Prostate gland (tissue), 2 donors: ENCODE measurements at regions not wholly inside any gene's neighbourhood (a gene's known extent, or its start where the extent isn't known, plus 50 kb on each side); places are given as distances from the start of the nearest gene placed in this dataset.

Experiments
- DNase-seq: peaks from one replicate; pipeline ENCODE4 v3.0.0-alpha.2; 2019; ENCODE audit warnings: low spot score
- H3K27ac ChIP-seq, 2 donors: fragments of 200-600 bp; sonication (generic); 2 replicates each; pipeline ENCODE4 v1.5.1; 2017 to 2019
- H3K27me3 ChIP-seq: fragments of 200-600 bp; sonication (generic); replicated peaks from 2 replicates; pipeline ENCODE4 v1.5.1; 2019; ENCODE audit not compliant: insufficient read depth
- H3K36me3 ChIP-seq, 2 donors: fragments of 200-600 bp; sonication (generic); 1 replicate in 1 of 2; 2 replicates in 1 of 2; pipeline versions ENCODE4 v1.5.1 to v1.8.1; 2017 to 2019
- H3K4me1 ChIP-seq: fragments of 200-600 bp; sonication (generic); replicated peaks from 2 replicates; pipeline ENCODE4 v1.5.1; 2019
- H3K4me3 ChIP-seq, 2 donors: fragments of 200-600 bp; sonication (generic); 2 replicates each; pipeline ENCODE4 v1.5.1; 2017 to 2019
- H3K9me3 ChIP-seq: fragments of 200-600 bp; sonication (generic); 2 replicates; pipeline ENCODE4 v1.5.1; 2017
- POLR2A ChIP-seq: fragments of 450-650 bp; IDR thresholded peaks from one replicate; pipeline ENCODE4 v1.6.1; 2016; ENCODE audit warnings: antibody characterized with exemption, mild to moderate bottlenecking
- POLR2AphosphoS5 ChIP-seq: sonication (generic); formaldehyde crosslinking; IDR thresholded peaks from one replicate; pipeline ENCODE4 v1.6.1; 2017; ENCODE audit warnings: antibody characterized with exemption
- WGBS: methylation state at CpG from one replicate; pipeline ENCODE4 v1.1.5; 2018; 5-methylcytosine and 5-hydroxymethylcytosine counted together
- intact Hi-C: fragments of 100-400 bp; cut with DNase I; formaldehyde crosslinking; loops from one replicate; pipeline ENCODE4 v1.14.2; 2022
- TF ChIP-seq, protein P1 (sequence below), 4 experiments: fragments of 200-600 bp in 2 of 4; fragments of 450-650 bp in 2 of 4; sonication (generic) in 2 of 4; IDR thresholded peaks; 1 replicate in 3 of 4; 2 replicates in 1 of 4; pipeline ENCODE4 v1.5.1; 2016 to 2019; ENCODE audit warnings: antibody characterized with exemption in 4 of 4, mild to moderate bottlenecking in 2 of 4, moderate library complexity in 2 of 4

DNA sequence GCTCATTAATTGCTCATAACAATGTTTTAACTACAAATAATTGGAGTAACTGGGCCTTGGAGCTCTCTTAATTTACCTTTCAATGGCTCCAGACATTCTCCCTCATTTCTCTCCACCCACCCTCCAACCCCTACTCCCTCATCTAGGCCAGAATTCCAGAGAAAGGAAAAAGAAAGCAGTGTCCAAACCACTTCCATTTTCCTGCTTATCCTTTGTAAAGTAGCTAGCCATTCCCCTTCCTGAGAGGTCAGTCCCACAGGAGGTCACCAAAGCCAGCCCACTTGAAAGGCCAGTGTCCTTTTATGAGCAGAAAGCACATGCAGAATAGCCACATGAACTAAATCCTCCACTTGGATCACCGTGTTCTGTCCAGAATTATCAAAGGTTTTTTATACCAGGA lies 404.8 kb upstream of the FAT3 start:
- no peaks in the 10 kb centered on the region for H3K27me3 ChIP-seq
- H3K27ac ChIP-seq: no peak overlapping the region
- TF ChIP-seq, protein P1, sequence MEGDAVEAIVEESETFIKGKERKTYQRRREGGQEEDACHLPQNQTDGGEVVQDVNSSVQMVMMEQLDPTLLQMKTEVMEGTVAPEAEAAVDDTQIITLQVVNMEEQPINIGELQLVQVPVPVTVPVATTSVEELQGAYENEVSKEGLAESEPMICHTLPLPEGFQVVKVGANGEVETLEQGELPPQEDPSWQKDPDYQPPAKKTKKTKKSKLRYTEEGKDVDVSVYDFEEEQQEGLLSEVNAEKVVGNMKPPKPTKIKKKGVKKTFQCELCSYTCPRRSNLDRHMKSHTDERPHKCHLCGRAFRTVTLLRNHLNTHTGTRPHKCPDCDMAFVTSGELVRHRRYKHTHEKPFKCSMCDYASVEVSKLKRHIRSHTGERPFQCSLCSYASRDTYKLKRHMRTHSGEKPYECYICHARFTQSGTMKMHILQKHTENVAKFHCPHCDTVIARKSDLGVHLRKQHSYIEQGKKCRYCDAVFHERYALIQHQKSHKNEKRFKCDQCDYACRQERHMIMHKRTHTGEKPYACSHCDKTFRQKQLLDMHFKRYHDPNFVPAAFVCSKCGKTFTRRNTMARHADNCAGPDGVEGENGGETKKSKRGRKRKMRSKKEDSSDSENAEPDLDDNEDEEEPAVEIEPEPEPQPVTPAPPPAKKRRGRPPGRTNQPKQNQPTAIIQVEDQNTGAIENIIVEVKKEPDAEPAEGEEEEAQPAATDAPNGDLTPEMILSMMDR (IDR thresholded peaks at IDR 0.05): no peak
- TF ChIP-seq POLR2A (no peak), POLR2AphosphoS5 (no peak)
- WGBS: 56% methylated on average over 1 of the region's 1 CpG
- H3K36me3 ChIP-seq: no peaks in the 10 kb centered on the region
- DNase-seq: no peak
- intact Hi-C loops: no loop called here
- no peaks in the 10 kb centered on the region for H3K4me1 ChIP-seq
- H3K4me3 ChIP-seq: no peak overlapping the region
- H3K9me3 ChIP-seq: no peaks in the 10 kb centered on the region

DNA sequence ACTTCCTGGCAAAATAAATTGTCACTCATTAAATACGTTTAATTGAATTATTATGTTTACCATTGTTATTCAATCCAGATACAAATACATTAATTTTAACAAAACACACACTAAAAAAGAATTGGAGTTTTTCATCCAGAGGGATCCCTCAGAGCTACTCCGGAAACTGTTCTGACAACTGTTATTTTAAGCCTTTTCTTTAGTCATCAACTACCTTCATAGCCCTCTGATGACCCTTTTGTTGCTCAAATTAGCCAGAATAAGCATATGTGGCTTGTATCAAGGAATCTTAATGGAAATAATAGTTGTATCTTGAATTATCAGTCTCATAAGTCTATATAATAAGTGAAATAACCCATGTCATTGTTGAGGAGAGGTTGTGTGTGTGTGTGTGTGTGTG lies 405.4 kb upstream of the FAT3 start:
- Histone ChIP-seq H3K27ac (no peak overlapping the region), H3K9me3 (no peaks in the 10 kb centered on the region), H3K36me3 (no peaks in the 10 kb centered on the region), H3K4me1 (no peaks in the 10 kb centered on the region), H3K27me3 (no peaks in the 10 kb centered on the region), H3K4me3 (no peak overlapping the region)
- DNase-seq: no peak
- 74% methylated on average over 2 of the region's 2 CpGs for WGBS
- intact Hi-C loops: no loop called here
- TF ChIP-seq POLR2A: no peak
- TF ChIP-seq, protein P1 (IDR thresholded peaks at IDR 0.05): no peak
- TF ChIP-seq POLR2AphosphoS5: no peak

DNA sequence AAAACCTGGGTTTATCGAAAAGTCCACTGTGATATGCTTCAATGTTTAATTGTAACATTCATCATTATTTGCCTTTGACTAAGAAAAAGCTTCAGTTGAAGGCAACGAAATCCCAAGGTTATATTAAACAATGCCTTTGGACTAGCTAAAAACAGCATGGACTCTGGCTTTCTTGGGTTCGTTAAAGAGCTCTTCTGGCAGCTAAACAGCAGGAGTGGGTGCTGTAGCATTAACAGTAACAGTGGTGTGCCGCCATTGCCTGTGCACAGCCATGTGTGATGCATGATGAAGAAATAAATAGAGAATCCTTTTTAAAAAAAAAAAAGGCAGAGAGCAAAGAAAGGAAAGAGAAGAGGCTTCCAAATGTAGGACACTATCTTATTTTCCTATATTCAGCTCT lies 406.6 kb upstream of the FAT3 start:
- H3K36me3 ChIP-seq: no peaks in the 10 kb centered on the region
- intact Hi-C loops: no loop called here
- TF ChIP-seq, protein P1 (IDR thresholded peaks at IDR 0.05): no peak
- no peak for TF ChIP-seq POLR2AphosphoS5
- no peak for TF ChIP-seq POLR2A
- DNase-seq: no peak
- H3K4me3 ChIP-seq: no peak overlapping the region
- no peaks in the 10 kb centered on the region for H3K9me3 ChIP-seq
- no peaks in the 10 kb centered on the region for H3K27me3 ChIP-seq
- H3K4me1 ChIP-seq: no peaks in the 10 kb centered on the region
- no peak overlapping the region for H3K27ac ChIP-seq
- 82% methylated on average over 4 of the region's 4 CpGs for WGBS

DNA sequence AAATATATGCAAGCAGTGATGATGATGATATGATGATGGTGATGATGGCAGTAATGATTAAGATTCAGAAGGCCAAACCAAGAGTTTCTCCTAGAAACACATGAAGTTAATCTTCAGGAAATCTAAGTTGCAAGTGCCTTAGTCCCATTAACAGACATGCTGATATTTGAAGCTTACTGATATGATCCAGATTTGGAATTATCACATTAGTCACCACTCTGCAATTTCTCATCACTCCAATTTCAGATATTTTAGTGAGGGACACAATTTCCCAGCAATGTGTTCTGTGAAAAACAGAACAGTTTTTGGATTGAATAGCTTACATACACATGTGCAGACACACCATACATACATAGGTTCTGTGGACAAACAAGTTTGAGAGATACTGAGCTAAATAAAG lies 411.4 kb upstream of the FAT3 start:
- Histone ChIP-seq H3K27me3 (no peaks in the 10 kb centered on the region), H3K27ac (no peak overlapping the region), H3K36me3 (no peaks in the 10 kb centered on the region), H3K4me1 (no peaks in the 10 kb centered on the region), H3K9me3 (no peaks in the 10 kb centered on the region), H3K4me3 (no peak overlapping the region)
- DNase-seq: no peak
- no peak for TF ChIP-seq POLR2A
- TF ChIP-seq, protein P1 (IDR thresholded peaks at IDR 0.05): no peak
- TF ChIP-seq POLR2AphosphoS5: no peak
- intact Hi-C loops: no loop called here

DNA sequence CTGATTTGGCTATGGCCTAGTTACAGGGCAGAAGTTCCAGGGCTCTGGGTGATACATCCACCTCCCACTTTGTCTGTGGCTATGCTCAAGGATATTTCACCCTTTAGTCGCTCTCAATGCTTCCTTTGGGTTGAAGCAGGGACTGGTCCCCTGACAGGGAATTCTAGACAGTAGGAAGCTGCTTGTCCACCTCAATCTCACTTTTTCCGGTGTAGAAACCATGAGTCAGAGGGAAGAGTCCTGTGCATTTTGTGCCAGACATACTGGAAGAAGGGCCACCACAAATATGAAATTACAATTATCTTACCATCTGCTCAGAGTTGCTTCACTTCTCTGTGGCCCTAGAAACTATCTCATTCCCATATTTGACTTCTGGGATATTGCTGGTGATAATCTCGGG lies 413.7 kb upstream of the FAT3 start:
- intact Hi-C loops: no loop called here
- 90% methylated on average over 3 of the region's 3 CpGs for WGBS
- H3K4me1 ChIP-seq: no peaks in the 10 kb centered on the region
- no peak overlapping the region for H3K27ac ChIP-seq
- no peak for TF ChIP-seq POLR2AphosphoS5
- TF ChIP-seq, protein P1 (IDR thresholded peaks at IDR 0.05): no peak
- no peak for TF ChIP-seq POLR2A
- H3K36me3 ChIP-seq: no peaks in the 10 kb centered on the region
- DNase-seq: no peak
- no peak overlapping the region for H3K4me3 ChIP-seq
- no peaks in the 10 kb centered on the region for H3K27me3 ChIP-seq
- H3K9me3 ChIP-seq: no peaks in the 10 kb centered on the region
